ENCODE measurements at regions not wholly inside any gene's neighbourhood (a gene's known extent, or its start where the extent isn't known, plus 50 kb on each side); places are given as distances from the start of the nearest gene placed in this dataset.

GRCh38 chr12:70994217-70994788 is 73.8 kb upstream of the PTPRR start:
- Mint-ChIP-seq H3K27me3 (no peaks in the 10 kb centered on the region), H3K4me1 (no peaks in the 10 kb centered on the region), H3K27ac (no peak overlapping the region), H3K9me3 (ENCODE audit: insufficient read depth) (no peaks in the 10 kb centered on the region), H3K4me3 (no peak overlapping the region)
- Histone ChIP-seq H3K79me2 (ENCODE audit: control insufficient read depth, insufficient read depth, low read length) (no peaks in the 10 kb centered on the region), H4K20me1 (ENCODE audit: control insufficient read depth, insufficient read depth, low read length, poor library complexity, severe bottlenecking) (no peaks in the 10 kb centered on the region), H2AFZ (ENCODE audit: insufficient read depth, low read depth, low read length, poor library complexity, severe bottlenecking) (no peak overlapping the region), H3K36me3 (replicated peaks in 1 of 2; ENCODE audit: control extremely low read depth in 1 of 2, control insufficient read depth in 1 of 2, extremely low read depth in 1 of 2, insufficient read depth in 2 of 2, low read length in 1 of 2) (no peaks in the 10 kb centered on the region), H3K9me3 (ENCODE audit: control extremely low read depth in 1 of 3, control insufficient read depth in 2 of 3, insufficient read depth in 1 of 3, low read length in 2 of 3) (no peaks in the 10 kb centered on the region), H3K9ac (ENCODE audit: low read length) (no peak overlapping the region), H3K4me2 (replicated peaks; ENCODE audit: low read depth, low read length, poor library complexity, severe bottlenecking) (no peak overlapping the region), H3K4me1 (ENCODE audit: control insufficient read depth in 2 of 2, insufficient read depth in 2 of 2, low read length in 2 of 2) (no peaks in the 10 kb centered on the region), H3K27me3 (replicated peaks in 1 of 4; ENCODE audit: control extremely low read depth in 1 of 4, control insufficient read depth in 3 of 4, insufficient read depth in 4 of 4, low read length in 3 of 4) (no peaks in the 10 kb centered on the region), H3K4me3 (ENCODE audit: control extremely low read depth in 1 of 5, extremely low read depth in 1 of 5, insufficient read depth in 1 of 5, low read depth in 2 of 5, low read length in 4 of 5) (no peak overlapping the region), H3K27ac (ENCODE audit: low read length in 2 of 2) (no peak overlapping the region)
- WGBS (ENCODE audit: insufficient coverage) = 88% methylated on average over 3 of the region's 5 CpGs
- ATAC-seq (ENCODE audit: low read depth) (no peak), DNase-seq (no peak)
- TF ChIP-seq EZH2 (IDR thresholded peaks at IDR 0.05; ENCODE audit: borderline replicate concordance, insufficient read depth, low read depth, low read length, poor library complexity, severe bottlenecking) (no peak), CTCF (IDR thresholded peaks at IDR 0.05) (no peak)
- intact Hi-C loops (cut with micrococcal nuclease) = no loop called here
- POLR2A ChIA-PET = no interaction called here
- CTCF ChIA-PET = no interaction called here

GRCh38 chr12:70989232-70989631 is 68.7 kb upstream of the PTPRR start:
- Histone ChIP-seq H3K36me3 (replicated peaks in 1 of 2; ENCODE audit: control extremely low read depth in 1 of 2, control insufficient read depth in 1 of 2, extremely low read depth in 1 of 2, insufficient read depth in 2 of 2, low read length in 1 of 2) (no peaks in the 10 kb centered on the region), H3K27me3 (replicated peaks in 1 of 4; ENCODE audit: control extremely low read depth in 1 of 4, control insufficient read depth in 3 of 4, insufficient read depth in 4 of 4, low read length in 3 of 4) (no peaks in the 10 kb centered on the region), H3K9me3 (ENCODE audit: control extremely low read depth in 1 of 3, control insufficient read depth in 2 of 3, insufficient read depth in 1 of 3, low read length in 2 of 3) (no peaks in the 10 kb centered on the region), H3K4me1 (ENCODE audit: control insufficient read depth in 2 of 2, insufficient read depth in 2 of 2, low read length in 2 of 2) (no peaks in the 10 kb centered on the region), H3K9ac (ENCODE audit: low read length) (no peak overlapping the region), H4K20me1 (ENCODE audit: control insufficient read depth, insufficient read depth, low read length, poor library complexity, severe bottlenecking) (no peaks in the 10 kb centered on the region), H3K79me2 (ENCODE audit: control insufficient read depth, insufficient read depth, low read length) (no peaks in the 10 kb centered on the region), H3K27ac (ENCODE audit: low read length in 2 of 2) (no peak overlapping the region), H2AFZ (ENCODE audit: insufficient read depth, low read depth, low read length, poor library complexity, severe bottlenecking) (no peak overlapping the region), H3K4me3 (ENCODE audit: control extremely low read depth in 1 of 5, extremely low read depth in 1 of 5, insufficient read depth in 1 of 5, low read depth in 2 of 5, low read length in 4 of 5) (no peak overlapping the region), H3K4me2 (replicated peaks; ENCODE audit: low read depth, low read length, poor library complexity, severe bottlenecking) (no peak overlapping the region)
- H3K9me3 Mint-ChIP-seq (ENCODE audit: insufficient read depth) = no peaks in the 10 kb centered on the region
- H3K4me3 Mint-ChIP-seq = no peak overlapping the region
- ChIA-PET CTCF (no interaction called here), POLR2A (no interaction called here)
- TF ChIP-seq EZH2 (IDR thresholded peaks at IDR 0.05; ENCODE audit: borderline replicate concordance, insufficient read depth, low read depth, low read length, poor library complexity, severe bottlenecking) = no peak
- TF ChIP-seq CTCF (IDR thresholded peaks at IDR 0.05) = no peak
- H3K27ac Mint-ChIP-seq = no peak overlapping the region
- ATAC-seq (ENCODE audit: low read depth) (no peak), DNase-seq (no peak)
- intact Hi-C loops (cut with micrococcal nuclease) = no loop called here
- WGBS (ENCODE audit: insufficient coverage) = no CpG with 5 or more reads among the region's 2 CpGs
- no peaks in the 10 kb centered on the region for H3K27me3 Mint-ChIP-seq
- H3K4me1 Mint-ChIP-seq = no peaks in the 10 kb centered on the region
